ENCODE measurements at regions not wholly inside any gene's neighbourhood (a gene's known extent, or its start where the extent isn't known, plus 50 kb on each side); places are given as distances from the start of the nearest gene placed in this dataset.
"Not testable (repeated sequence)": the region's sequence is repeated elsewhere in the genome, so short reads cannot be mapped to it uniquely, and the experiment has no call there.

DNA sequence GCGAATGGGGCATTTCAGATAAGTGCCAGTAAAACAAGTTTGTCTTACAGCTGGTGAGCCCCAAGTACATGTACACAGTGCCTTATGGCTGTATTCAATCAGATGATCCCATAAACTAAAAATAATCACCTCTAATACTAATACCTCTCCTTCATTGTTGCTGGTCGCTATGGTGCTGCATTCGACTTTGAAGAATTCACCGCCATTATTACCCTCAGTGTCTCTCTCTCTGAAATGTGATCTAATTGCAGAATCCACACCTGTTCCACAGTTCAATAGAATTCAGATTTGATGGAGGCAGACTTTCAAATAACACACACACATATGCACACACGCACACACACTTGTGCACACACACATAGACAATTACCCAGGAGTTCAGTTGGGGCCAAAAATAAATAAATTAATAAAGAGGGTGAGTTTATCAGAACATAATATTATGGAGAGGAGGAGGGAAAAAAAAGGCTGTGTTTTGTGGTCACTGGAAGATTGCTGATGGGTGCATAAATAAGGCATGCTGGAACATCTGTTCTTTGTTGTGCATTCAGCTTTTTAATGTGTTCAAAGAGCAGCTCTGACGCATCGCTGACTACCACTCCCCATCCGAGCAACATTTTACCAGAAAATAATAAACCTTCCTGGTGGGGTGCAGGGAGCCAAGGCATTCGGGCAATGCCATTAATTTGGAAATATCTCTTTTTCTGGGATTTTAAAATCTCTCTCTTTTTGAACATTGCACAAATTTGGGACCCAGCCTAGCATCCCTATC is 235.7 kb downstream of the SATB1 start:
- H3K9ac ChIP-seq (ENCODE audit: low read length in 3 of 3), result no peak overlapping the region
- DNase-seq (peak in 1 of 5 donors; percentile 50), FAIRE-seq (no peak)
- intact Hi-C loops (cut with DNase I), result no loop called here
- no peak overlapping the region for H3K27ac ChIP-seq (ENCODE audit: low read depth in 2 of 2, low read length in 2 of 2)
- H3K36me3 ChIP-seq (ENCODE audit: control insufficient read depth in 2 of 3, insufficient read depth in 3 of 3, low read length in 3 of 3), result no peaks in the 10 kb centered on the region
- no peak overlapping the region for H3K4me3 ChIP-seq (ENCODE audit: low read length in 3 of 3)
- no peak for TF ChIP-seq CTCF (IDR thresholded peaks at IDR 0.05; ENCODE audit: borderline replicate concordance, extremely low read depth, insufficient read depth)
- H3K4me1 ChIP-seq (ENCODE audit: control insufficient read depth in 2 of 3, insufficient read depth in 2 of 3, low read depth in 1 of 3, low read length in 3 of 3), result no peaks in the 10 kb centered on the region
- no peaks in the 10 kb centered on the region for H3K9me3 ChIP-seq (ENCODE audit: control insufficient read depth in 2 of 3, insufficient read depth in 1 of 3, low read length in 3 of 3)
- no peaks in the 10 kb centered on the region for H3K27me3 ChIP-seq (ENCODE audit: control insufficient read depth, insufficient read depth, low read length)

DNA sequence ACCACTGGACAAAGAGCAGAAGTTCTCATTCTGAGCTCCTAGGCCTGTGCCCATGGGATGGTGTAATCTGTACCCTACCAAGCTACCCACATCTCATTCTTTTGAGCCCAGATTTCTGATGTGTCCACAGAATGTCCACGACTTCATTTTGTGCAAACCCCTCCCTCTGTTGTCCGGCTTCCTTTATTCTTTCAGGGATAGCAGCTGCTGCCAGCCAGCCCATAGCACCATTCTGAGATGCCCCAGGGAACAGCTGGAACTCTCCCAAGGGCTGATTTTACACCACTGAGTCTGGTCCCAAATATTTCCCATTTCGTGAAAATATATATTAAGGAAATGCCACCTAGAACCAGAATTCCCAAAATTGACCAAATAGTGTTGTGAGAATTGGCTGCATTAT is 236.6 kb downstream of the SATB1 start:
- no peak for DNase-seq
- no peaks in the 10 kb centered on the region for H3K27me3 ChIP-seq (ENCODE audit: control insufficient read depth, insufficient read depth, low read length)
- H3K36me3 ChIP-seq (ENCODE audit: control insufficient read depth in 2 of 3, insufficient read depth in 3 of 3, low read length in 3 of 3), result no peaks in the 10 kb centered on the region
- no peak overlapping the region for H3K9ac ChIP-seq (ENCODE audit: low read length in 3 of 3)
- H3K4me3 ChIP-seq (ENCODE audit: low read length in 3 of 3), result no peak overlapping the region
- FAIRE-seq, result no peak
- no peaks in the 10 kb centered on the region for H3K4me1 ChIP-seq (ENCODE audit: control insufficient read depth in 2 of 3, insufficient read depth in 2 of 3, low read depth in 1 of 3, low read length in 3 of 3)
- TF ChIP-seq CTCF (IDR thresholded peaks at IDR 0.05; ENCODE audit: borderline replicate concordance, extremely low read depth, insufficient read depth), result no peak
- H3K9me3 ChIP-seq (ENCODE audit: control insufficient read depth in 2 of 3, insufficient read depth in 1 of 3, low read length in 3 of 3), result no peaks in the 10 kb centered on the region
- H3K27ac ChIP-seq (ENCODE audit: low read depth in 2 of 2, low read length in 2 of 2), result no peak overlapping the region
- intact Hi-C loops (cut with DNase I), result no loop called here

GRCh38 chr3:18185624-18186023 is 239.5 kb downstream of the SATB1 start:
- H3K4me3 ChIP-seq (ENCODE audit: low read length in 3 of 3), result no peak overlapping the region
- H3K4me1 ChIP-seq (ENCODE audit: control insufficient read depth in 2 of 3, insufficient read depth in 2 of 3, low read depth in 1 of 3, low read length in 3 of 3), result no peaks in the 10 kb centered on the region
- intact Hi-C loops (cut with DNase I), result no loop called here
- FAIRE-seq, result no peak
- no peak overlapping the region for H3K9ac ChIP-seq (ENCODE audit: low read length in 3 of 3)
- H3K27ac ChIP-seq (ENCODE audit: low read depth in 2 of 2, low read length in 2 of 2), result no peak overlapping the region
- DNase-seq, result no peak
- no peaks in the 10 kb centered on the region for H3K9me3 ChIP-seq (ENCODE audit: control insufficient read depth in 2 of 3, insufficient read depth in 1 of 3, low read length in 3 of 3)
- H3K27me3 ChIP-seq (ENCODE audit: control insufficient read depth, insufficient read depth, low read length), result no peaks in the 10 kb centered on the region
- H3K36me3 ChIP-seq (ENCODE audit: control insufficient read depth in 2 of 3, insufficient read depth in 3 of 3, low read length in 3 of 3), result no peaks in the 10 kb centered on the region
- no peak for TF ChIP-seq CTCF (IDR thresholded peaks at IDR 0.05; ENCODE audit: borderline replicate concordance, extremely low read depth, insufficient read depth)

GRCh38 chr3:18182923-18183322 is 242.2 kb downstream of the SATB1 start:
- H3K27me3 ChIP-seq (ENCODE audit: control insufficient read depth, insufficient read depth, low read length); FAIRE-seq; intact Hi-C loops (cut with DNase I): not testable (repeated sequence)

More at GRCh38 chr3:18182923-18183322, 242.2 kb downstream of the SATB1 start:
- H3K27ac ChIP-seq (ENCODE audit: low read depth in 2 of 2, low read length in 2 of 2); H3K36me3 ChIP-seq (ENCODE audit: control insufficient read depth in 2 of 3, insufficient read depth in 3 of 3, low read length in 3 of 3); H3K9ac ChIP-seq (ENCODE audit: low read length in 3 of 3); H3K4me1 ChIP-seq (ENCODE audit: control insufficient read depth in 2 of 3, insufficient read depth in 2 of 3, low read depth in 1 of 3, low read length in 3 of 3); H3K9me3 ChIP-seq (ENCODE audit: control insufficient read depth in 2 of 3, insufficient read depth in 1 of 3, low read length in 3 of 3); H3K4me3 ChIP-seq (ENCODE audit: low read length in 3 of 3); DNase-seq: not testable (repeated sequence)

Measured in kidney (tissue), 13 donors.